Caki2 (cell line): ENCODE measurements at regions not wholly inside any gene's neighbourhood (a gene's known extent, or its start where the extent isn't known, plus 50 kb on each side); places are given as distances from the start of the nearest gene placed in this dataset.
A peak's percentile ranks its signal among the peaks of the same experiment; 100 is the strongest.
"Not testable (repeated sequence)": the region's sequence is repeated elsewhere in the genome, so short reads cannot be mapped to it uniquely, and the experiment has no call there.

Experiments
- DNase-seq: peaks from one replicate; pipeline ENCODE4 v3.0.0-alpha.2; 2015; ENCODE audit warnings: low read depth
- in situ Hi-C: cut with HindIII; loops from 2 replicates; pipeline ENCODE4 v1.10.0; 2016; ENCODE audit warnings: low sequenced_read_pairs, low pct_unique_long_range_greater_than_20kb, mixed read lengths

DNA sequence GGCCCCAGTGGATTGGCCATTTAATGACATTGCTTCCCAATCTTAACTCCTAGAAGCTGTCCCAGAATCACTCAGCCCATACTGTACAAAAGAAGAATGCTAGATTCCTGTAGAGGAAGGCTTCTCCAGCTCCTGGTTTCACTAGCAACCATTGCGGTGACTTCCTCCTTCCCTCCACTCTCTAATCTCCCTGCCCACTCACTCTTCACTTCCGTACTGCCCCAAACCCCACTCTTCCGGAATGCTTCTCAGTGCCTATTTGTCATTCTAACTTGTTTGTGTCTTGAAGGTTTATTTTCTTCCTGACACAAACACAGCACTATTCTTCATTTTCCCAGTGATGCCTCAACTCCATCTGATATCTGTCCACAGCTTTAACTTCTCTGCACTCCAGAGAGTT is 97.1 kb upstream of the SPATA16 start:
- in situ Hi-C loops: no loop called here
- no peak for DNase-seq

GRCh38 chr3:173225351-173225750 is 84.3 kb upstream of the SPATA16 start:
- peak; percentile 54 for DNase-seq
- in situ Hi-C loops: no loop called here

DNA sequence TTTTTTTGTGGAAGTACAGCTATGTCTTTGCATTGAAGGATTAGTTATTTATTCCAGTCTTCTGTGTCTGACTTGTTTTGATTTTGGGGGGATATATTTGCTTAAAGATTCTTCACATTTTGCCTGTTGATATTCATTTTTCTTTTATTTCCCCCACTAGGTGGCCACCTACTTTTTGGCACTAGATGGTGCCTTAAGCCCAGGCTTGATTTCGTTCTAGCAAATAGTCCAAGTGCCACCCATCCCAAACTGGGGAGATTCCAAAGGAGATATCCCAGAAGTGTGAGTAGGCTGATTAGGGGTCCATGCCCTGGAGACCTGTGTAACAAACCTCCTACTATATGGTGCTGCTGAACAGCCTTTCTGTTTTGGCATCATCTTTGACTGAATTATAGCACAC is 80.0 kb upstream of the SPATA16 start:
- in situ Hi-C loops: no loop called here

DNA sequence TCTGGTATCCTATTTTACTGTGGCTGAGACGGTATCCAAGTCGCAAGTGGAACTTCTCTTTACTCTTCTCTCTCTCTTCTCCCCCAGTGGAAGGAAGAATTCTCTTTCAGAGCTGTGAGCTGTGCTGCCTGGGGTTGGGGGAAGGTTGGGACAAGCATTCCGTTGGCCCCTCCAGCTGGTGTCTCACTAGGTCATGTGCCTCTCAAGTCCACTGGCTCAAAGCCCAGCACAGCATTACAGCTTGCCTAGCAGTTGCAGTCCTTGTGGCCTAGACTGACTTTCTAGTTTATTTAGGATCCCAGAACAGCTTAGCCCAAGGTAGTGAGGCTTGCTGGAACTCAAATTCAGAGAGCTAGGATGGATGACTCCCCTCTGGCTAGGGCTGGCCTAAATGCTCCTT is 76.1 kb upstream of the SPATA16 start:
- in situ Hi-C loops: no loop called here
- DNase-seq: no peak

More for the DNA sequence above, 80.0 kb upstream of the SPATA16 start:
- DNase-seq: peak; percentile 30

- in situ Hi-C loops: no loop called here
- DNase-seq: no peak
These were observed 75.0 kb upstream of the SPATA16 start for GRCh38 chr3:173216063-173216462.

- DNase-seq: no peak
- in situ Hi-C loops: no loop called here
These were observed 73.5 kb upstream of the SPATA16 start for GRCh38 chr3:173214576-173214975.

- DNase-seq: no peak
These were observed 58.5 kb upstream of the SPATA16 start for GRCh38 chr3:173199568-173199967.

DNA sequence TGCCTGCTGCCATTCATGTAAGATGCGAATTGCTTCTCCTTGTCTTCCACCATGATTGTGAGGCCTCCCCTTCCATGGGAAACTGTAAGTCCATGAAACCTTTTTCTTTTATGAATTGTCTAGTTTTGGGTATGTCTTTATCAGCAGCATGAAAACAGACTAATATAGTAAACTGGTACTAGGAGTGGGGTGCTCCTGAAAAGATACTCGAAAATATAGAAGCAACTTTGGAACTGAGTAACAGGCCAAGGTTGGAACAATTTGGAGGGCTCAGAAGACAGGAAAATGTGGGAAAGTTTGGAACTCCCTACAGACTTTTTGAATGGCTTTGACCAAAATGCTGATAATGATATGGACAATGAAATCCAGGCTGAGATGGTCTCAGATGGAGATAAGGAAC is 53.8 kb upstream of the SPATA16 start:
- DNase-seq, in situ Hi-C loops: not testable (repeated sequence)

More at GRCh38 chr3:173199568-173199967, 58.5 kb upstream of the SPATA16 start:
- in situ Hi-C loops: no loop called here

DNA sequence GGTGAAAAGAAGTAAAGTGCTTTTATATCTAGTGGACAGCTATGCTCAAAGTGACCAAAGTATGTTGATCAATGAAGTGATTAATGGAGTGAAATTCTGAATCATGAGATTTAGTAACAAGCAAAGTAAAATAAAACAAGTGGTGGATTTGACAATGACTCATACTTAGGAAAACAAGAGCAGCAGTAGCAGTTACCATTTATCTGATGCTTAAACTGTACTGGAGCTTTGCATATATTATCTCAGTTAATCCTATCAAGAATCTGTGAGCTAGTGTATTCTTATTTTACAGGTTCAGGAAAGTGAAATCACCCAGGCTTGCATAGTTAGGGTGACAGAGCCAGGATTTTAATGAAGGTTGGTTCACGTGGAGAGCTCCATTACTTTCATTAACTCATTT is 50.6 kb upstream of the SPATA16 start:
- in situ Hi-C loops: no loop called here
- peak; percentile 56 for DNase-seq
